Stomach (tissue), 4 donors: ENCODE measurements at regions not wholly inside any gene's neighbourhood (a gene's known extent, or its start where the extent isn't known, plus 50 kb on each side); places are given as distances from the start of the nearest gene placed in this dataset.

Source experiments
- CTCF ChIP-seq, 7 experiments: fragments of 450-650 bp in 4 of 7; fragments of 200-600 bp in 3 of 7; sonication (generic) in 3 of 7; IDR thresholded peaks; one replicate each; pipeline ENCODE4 v1.5.1; 2016 to 2019; ENCODE audit warnings: antibody characterized with exemption in 7 of 7, control low read depth in 2 of 7, mild to moderate bottlenecking in 1 of 7
- EP300 ChIP-seq: sonication (generic); formaldehyde crosslinking; IDR thresholded peaks from one replicate; pipeline ENCODE4 v1.6.1; 2017; ENCODE audit warnings: antibody characterized with exemption
- POLR2A ChIP-seq, 4 donors: fragments of 450-650 bp; IDR thresholded peaks; one replicate each; pipeline ENCODE4 v1.6.1; 2016; ENCODE audit warnings: antibody characterized with exemption in 4 of 4, control low read depth in 2 of 4, mild to moderate bottlenecking in 1 of 4, moderate library complexity in 1 of 4
- POLR2AphosphoS5 ChIP-seq, 3 donors: sonication (generic); formaldehyde crosslinking; IDR thresholded peaks; one replicate each; pipeline ENCODE4 v1.6.1; 2016; ENCODE audit warnings: antibody characterized with exemption in 3 of 3

GRCh38 chr11:112537846-112538330 lies 277.2 kb upstream of the PLET1 start:
- no peak for TF ChIP-seq CTCF (IDR thresholded peaks at IDR 0.05)
- TF ChIP-seq POLR2AphosphoS5 (IDR thresholded peaks at IDR 0.05) = no peak
- TF ChIP-seq POLR2A (IDR thresholded peaks at IDR 0.05) = no peak
- TF ChIP-seq EP300 = no peak
